ENCODE measurements at regions not wholly inside any gene's neighbourhood (a gene's known extent, or its start where the extent isn't known, plus 50 kb on each side); places are given as distances from the start of the nearest gene placed in this dataset.

DNA sequence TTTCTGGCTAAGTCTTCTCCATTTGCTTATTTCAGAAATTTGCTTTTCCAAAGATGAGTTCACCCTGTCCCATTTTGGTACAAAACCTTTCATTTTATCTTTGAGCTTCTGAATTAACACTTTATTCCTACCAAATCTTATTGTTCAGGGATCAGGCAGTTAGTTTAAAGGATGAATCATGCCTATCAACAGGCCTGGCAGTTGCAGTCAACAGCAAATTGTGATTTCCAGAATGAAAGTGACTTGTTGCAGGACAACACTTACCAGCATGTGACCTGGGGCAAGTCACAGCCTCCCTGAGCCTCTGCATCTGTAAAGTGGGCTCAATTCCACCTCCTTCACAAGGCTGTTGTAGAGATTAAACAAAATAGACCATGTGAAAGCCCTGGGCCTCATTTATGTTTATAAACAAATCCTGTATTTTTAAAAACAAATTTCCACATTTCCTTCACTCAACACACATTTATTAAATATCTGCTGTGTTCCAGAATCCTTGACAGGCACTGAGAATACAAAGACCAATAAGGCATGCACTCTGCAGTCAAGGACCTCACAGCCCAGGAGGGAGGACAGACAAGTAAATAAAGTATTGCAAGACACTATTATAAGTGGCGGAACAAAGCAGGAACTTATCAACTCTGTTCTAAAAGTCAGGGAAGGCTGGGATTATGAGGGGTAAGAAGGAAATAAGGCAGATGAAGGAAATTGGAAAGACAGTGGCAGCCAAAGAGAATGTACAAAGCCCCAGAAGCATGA, 359.1 kb upstream of the IL12A start:
- DNase-seq: no peak
- Histone ChIP-seq H3K36me3 (no peaks in the 10 kb centered on the region), H3K27me3 (no peaks in the 10 kb centered on the region), H3K4me1 (peaks cover 0 to 19% (median 6%) of the 10 kb centered on the region in 4 donors), H3K9me3 (no peaks in the 10 kb centered on the region), H3K27ac (no peak overlapping the region), H3K4me3 (no peak overlapping the region)
- intact Hi-C loops (cut with DNase I; ENCODE audit: low total_unique reads) (no loop called here), in situ Hi-C loops (cut with MboI; ENCODE audit: low pct_ligation_motif_present in 1 of 4, low pct_unique_long_range_greater_than_20kb in 1 of 4, low sequenced_read_pairs in 3 of 4) (no loop called here)
- WGBS, 2 donors (ENCODE audit: low coverage in 1 of 2): 70 to 88% methylated on average over 1 of the region's 1 CpG
- TF ChIP-seq, protein P1, sequence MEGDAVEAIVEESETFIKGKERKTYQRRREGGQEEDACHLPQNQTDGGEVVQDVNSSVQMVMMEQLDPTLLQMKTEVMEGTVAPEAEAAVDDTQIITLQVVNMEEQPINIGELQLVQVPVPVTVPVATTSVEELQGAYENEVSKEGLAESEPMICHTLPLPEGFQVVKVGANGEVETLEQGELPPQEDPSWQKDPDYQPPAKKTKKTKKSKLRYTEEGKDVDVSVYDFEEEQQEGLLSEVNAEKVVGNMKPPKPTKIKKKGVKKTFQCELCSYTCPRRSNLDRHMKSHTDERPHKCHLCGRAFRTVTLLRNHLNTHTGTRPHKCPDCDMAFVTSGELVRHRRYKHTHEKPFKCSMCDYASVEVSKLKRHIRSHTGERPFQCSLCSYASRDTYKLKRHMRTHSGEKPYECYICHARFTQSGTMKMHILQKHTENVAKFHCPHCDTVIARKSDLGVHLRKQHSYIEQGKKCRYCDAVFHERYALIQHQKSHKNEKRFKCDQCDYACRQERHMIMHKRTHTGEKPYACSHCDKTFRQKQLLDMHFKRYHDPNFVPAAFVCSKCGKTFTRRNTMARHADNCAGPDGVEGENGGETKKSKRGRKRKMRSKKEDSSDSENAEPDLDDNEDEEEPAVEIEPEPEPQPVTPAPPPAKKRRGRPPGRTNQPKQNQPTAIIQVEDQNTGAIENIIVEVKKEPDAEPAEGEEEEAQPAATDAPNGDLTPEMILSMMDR (IDR thresholded peaks at IDR 0.05): no peak

DNA sequence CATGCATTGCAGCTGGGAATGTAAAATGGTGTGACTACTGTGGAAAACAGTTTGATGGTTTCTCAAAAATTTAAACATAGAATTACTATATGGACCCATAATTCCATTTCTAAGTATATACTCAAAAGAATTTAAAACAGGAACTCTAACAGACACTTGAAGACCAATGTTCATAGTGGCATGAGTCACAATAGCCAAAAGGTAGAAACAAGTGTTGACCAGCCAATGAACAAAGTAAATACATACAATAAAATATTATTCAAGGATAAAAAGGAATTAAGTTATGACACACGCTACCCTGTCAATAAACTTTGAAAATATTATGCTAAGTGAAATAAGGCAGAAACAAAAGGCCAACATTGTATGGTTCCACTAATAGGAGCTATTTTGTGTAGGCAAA, 357.4 kb upstream of the IL12A start:
- intact Hi-C loops (cut with DNase I; ENCODE audit: low total_unique reads) (no loop called here), in situ Hi-C loops (cut with MboI; ENCODE audit: low pct_ligation_motif_present in 1 of 4, low pct_unique_long_range_greater_than_20kb in 1 of 4, low sequenced_read_pairs in 3 of 4) (no loop called here)
- H3K27ac ChIP-seq: no peak overlapping the region
- H3K36me3 ChIP-seq: no peaks in the 10 kb centered on the region
- H3K4me3 ChIP-seq: no peak overlapping the region
- H3K4me1 ChIP-seq: peaks cover 0 to 19% (median 6%) of the 10 kb centered on the region in 4 donors
- TF ChIP-seq, protein P1 (IDR thresholded peaks at IDR 0.05): no peak
- TF ChIP-seq EP300 (IDR thresholded peaks at IDR 0.05; ENCODE audit: low read depth) (no peak), POLR2AphosphoS5 (IDR thresholded peaks at IDR 0.05) (no peak), POLR2A (IDR thresholded peaks at IDR 0.05) (no peak)
- 89 to 91% methylated on average over 1 of the region's 1 CpG for WGBS, 2 donors (ENCODE audit: low coverage in 1 of 2)
- DNase-seq: no peak
- no peaks in the 10 kb centered on the region for H3K9me3 ChIP-seq
- H3K27me3 ChIP-seq: no peaks in the 10 kb centered on the region

DNA sequence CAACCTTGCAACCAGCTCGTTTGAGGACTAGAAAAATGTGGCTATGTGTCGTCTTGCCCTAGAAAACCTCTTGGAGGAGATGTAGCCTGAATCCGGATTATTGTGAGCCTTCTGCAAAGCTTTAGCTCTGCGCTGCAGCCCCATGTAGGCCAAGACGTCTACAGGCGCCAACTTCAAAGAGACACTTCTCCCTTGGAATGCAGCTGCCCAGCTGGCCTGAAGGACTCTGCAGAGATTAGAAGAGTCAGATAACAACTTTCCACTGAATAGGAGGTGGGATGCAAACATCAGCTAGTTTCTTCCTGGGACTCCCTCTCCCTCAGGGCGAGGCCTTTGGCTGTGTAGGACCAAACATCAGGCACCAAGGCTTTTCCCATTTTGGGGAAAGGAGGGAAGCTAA, 356.5 kb upstream of the IL12A start:
- Histone ChIP-seq H3K36me3 (no peaks in the 10 kb centered on the region), H3K4me1 (peaks cover 0 to 14% (median 6%) of the 10 kb centered on the region in 4 donors), H3K4me3 (no peak overlapping the region), H3K27ac (no peak overlapping the region), H3K27me3 (no peaks in the 10 kb centered on the region), H3K9me3 (no peaks in the 10 kb centered on the region)
- TF ChIP-seq POLR2A (IDR thresholded peaks at IDR 0.05): no peak
- TF ChIP-seq POLR2AphosphoS5 (IDR thresholded peaks at IDR 0.05): no peak
- TF ChIP-seq EP300 (IDR thresholded peaks at IDR 0.05; ENCODE audit: low read depth): no peak
- TF ChIP-seq, protein P1 (IDR thresholded peaks at IDR 0.05): no peak
- in situ Hi-C loops (cut with MboI; ENCODE audit: low pct_ligation_motif_present in 1 of 4, low pct_unique_long_range_greater_than_20kb in 1 of 4, low sequenced_read_pairs in 3 of 4): no loop called here
- intact Hi-C loops (cut with DNase I; ENCODE audit: low total_unique reads): no loop called here
- no peak for DNase-seq
- 84 to 90% methylated on average over 3 to 7 of the region's 7 CpGs for WGBS, 2 donors (ENCODE audit: low coverage in 1 of 2)

DNA sequence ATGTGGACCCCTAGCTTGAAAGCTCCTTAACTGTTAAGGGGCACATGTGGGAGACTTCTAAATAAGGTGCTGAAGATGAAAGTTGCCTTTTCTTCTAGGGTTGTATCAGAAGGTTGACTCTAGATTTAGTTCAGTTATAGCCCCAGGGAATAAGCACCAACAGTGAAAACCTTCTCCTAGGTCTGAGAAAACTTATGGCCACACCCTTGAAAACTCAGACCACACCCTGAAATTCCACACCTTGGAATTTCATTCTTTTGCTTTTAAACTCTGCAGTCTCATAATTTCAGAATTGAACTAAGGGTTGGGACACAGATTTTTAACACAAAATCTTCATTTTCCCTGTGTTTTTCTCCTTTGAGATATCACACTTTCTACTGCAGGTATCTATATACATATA, 355.8 kb upstream of the IL12A start:
- DNase-seq: no peak
- Histone ChIP-seq H3K9me3 (no peaks in the 10 kb centered on the region), H3K27ac (no peak overlapping the region), H3K27me3 (no peaks in the 10 kb centered on the region), H3K4me3 (no peak overlapping the region), H3K4me1 (peaks cover 0 to 9% (median 2%) of the 10 kb centered on the region in 4 donors), H3K36me3 (no peaks in the 10 kb centered on the region)
- intact Hi-C loops (cut with DNase I; ENCODE audit: low total_unique reads): no loop called here
- no peak for TF ChIP-seq EP300 (IDR thresholded peaks at IDR 0.05; ENCODE audit: low read depth)
- TF ChIP-seq POLR2A (IDR thresholded peaks at IDR 0.05): no peak
- TF ChIP-seq, protein P1 (IDR thresholded peaks at IDR 0.05): no peak
- no peak for TF ChIP-seq POLR2AphosphoS5 (IDR thresholded peaks at IDR 0.05)
- in situ Hi-C loops (cut with MboI; ENCODE audit: low pct_ligation_motif_present in 1 of 4, low pct_unique_long_range_greater_than_20kb in 1 of 4, low sequenced_read_pairs in 3 of 4): no loop called here
